Skeletal muscle satellite cell (primary cell): ENCODE measurements at regions not wholly inside any gene's neighbourhood (a gene's known extent, or its start where the extent isn't known, plus 50 kb on each side); places are given as distances from the start of the nearest gene placed in this dataset.
"Not testable (repeated sequence)": the region's sequence is repeated elsewhere in the genome, so short reads cannot be mapped to it uniquely, and the experiment has no call there.

ENCODE experiments used
- H3K27me3 ChIP-seq: 2 replicates; pipeline ENCODE4 v1.7.0; 2013; ENCODE audit warnings: low read length; ENCODE audit not compliant: control insufficient read depth, insufficient read depth
- H3K36me3 ChIP-seq: 2 replicates; pipeline ENCODE4 v1.7.0; 2013; ENCODE audit warnings: mild to moderate bottlenecking, control low read depth, low read length; ENCODE audit not compliant: insufficient read depth
- H3K4me1 ChIP-seq: 2 replicates; pipeline ENCODE4 v1.7.0; 2013; ENCODE audit warnings: low read length; ENCODE audit not compliant: control insufficient read depth, insufficient read depth
- H3K4me2 ChIP-seq: 2 replicates; pipeline ENCODE4 v1.7.0; 2013; ENCODE audit warnings: mild to moderate bottlenecking, low read length
- H3K4me3 ChIP-seq: 2 replicates; pipeline ENCODE4 v1.7.0; 2013; ENCODE audit warnings: low read length
- H3K9ac ChIP-seq: 2 replicates; pipeline ENCODE4 v1.7.0; 2013; ENCODE audit warnings: mild to moderate bottlenecking, low read depth, low read length, moderate library complexity
- H3K9me3 ChIP-seq: replicated peaks from 2 replicates; pipeline ENCODE4 v1.7.0; 2013; ENCODE audit warnings: mild to moderate bottlenecking, control low read depth, low read length

DNA sequence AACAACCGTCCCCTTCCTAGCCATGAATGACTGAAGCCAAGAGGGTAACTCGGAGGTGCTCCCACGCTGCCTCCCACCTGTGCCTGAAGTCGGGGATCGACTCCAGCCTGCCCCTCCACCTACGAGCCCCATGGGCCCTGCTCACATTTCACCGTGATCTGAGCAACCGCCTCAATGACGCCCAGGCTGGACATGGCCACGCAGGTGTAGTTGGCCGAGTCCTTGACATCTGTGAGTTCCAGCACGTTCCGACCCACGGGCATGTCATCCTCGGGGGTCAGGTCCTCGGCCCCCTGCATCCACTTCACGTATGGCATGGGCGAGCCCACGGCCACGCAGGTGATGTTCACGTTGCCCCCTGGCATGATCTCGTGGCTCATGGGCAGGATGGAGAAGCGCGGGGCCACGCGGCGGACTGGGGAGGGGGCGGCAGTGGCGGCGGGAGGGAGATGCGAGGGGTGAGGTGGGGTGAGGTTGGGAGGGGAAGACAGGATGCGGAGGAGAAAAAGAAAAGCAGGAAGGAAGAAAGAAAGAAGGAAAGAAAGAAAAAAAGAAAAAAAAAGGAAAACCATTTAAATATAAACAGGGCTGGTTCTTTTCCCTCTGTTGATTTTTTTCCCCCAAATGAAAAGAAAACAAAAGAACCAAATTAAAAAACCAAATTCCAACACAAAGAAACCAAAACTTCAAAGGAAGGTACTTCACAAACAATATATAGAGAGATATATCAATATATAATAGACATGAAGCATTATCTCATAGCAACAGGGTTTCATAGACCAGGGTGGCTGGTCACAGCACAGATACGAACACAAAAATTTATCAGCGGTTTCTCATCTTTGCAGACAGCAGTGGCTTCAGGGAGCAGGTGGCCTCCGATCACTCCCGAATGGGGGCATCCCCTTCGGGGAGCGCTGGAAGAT is 94.7 kb downstream of the PTPRS start:
- Histone ChIP-seq H3K27me3 (no peaks in the 10 kb centered on the region), H3K4me2 (no peak overlapping the region), H3K4me3 (no peak overlapping the region), H3K9me3 (no peaks in the 10 kb centered on the region), H3K9ac (no peak overlapping the region), H3K36me3 (peaks cover 5% of the 10 kb centered on the region), H3K4me1 (no peaks in the 10 kb centered on the region)

DNA sequence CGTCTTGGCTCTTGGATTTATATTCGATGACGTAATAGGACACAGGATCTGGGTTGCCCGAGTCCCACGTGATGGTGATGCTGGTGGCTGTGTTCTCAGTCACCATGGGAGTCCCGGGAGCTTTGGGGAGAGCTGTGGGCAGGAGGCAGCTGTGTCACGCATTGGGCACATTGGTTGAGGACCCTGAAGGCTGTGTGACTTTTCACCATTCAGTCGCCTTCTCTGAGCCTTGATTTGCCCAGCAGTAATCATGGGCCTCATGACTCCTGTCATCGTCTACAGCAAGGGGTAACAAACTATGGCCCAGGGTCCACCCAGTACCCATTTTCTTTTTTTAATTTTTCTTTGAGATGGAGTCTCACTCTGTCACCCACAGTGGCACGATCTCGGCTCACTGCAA is 96.3 kb downstream of the PTPRS start:
- H3K4me1 ChIP-seq, result no peaks in the 10 kb centered on the region
- H3K4me3 ChIP-seq, result no peak overlapping the region
- H3K9ac ChIP-seq, result no peak overlapping the region
- peaks cover 2% of the 10 kb centered on the region for H3K36me3 ChIP-seq
- H3K27me3 ChIP-seq, result no peaks in the 10 kb centered on the region
- no peaks in the 10 kb centered on the region for H3K9me3 ChIP-seq
- H3K4me2 ChIP-seq, result no peak overlapping the region

DNA sequence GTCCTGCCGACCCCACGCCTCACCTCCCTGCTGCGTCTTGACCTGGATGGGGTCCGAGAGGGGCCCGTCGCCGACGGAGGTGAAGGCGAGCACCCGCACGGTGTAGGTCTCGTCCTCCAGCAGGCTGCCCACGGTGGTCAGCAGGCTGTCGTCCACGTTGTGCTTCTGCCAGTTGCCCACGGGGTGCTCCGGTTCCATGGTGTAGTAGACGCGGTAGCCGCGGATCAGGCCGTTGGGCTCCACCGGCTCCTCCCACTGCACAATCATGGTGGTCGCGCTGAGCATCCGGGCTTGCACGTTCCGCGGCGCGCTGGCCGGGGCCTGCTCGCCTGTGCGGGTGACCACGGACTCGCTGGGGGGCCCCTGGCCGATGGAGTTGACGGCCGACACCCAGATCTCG is 96.7 kb downstream of the PTPRS start:
- Histone ChIP-seq H3K4me3 (no peak overlapping the region), H3K4me2 (no peak overlapping the region), H3K27me3 (no peaks in the 10 kb centered on the region), H3K9ac (no peak overlapping the region), H3K4me1 (no peaks in the 10 kb centered on the region), H3K36me3 (peaks cover 2% of the 10 kb centered on the region), H3K9me3 (no peaks in the 10 kb centered on the region)

DNA sequence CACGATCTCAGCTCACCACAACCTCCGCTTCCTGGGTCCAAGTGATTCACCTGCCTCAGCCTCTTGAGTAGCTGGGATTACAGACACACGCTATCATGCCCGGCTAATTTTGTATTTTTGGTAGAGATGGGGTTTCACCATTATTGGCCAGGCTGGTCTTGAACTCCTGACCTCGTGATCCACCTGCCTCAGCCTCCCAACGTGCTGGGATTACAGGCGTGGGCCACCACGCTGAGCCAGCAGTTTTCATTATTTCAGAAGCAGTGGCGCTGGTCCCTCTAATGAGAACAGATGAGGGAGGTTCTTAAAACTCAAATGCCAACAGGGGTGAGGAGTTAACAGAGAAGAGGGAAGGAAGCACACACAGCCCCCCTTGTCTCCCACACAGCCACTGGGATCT is 98.7 kb downstream of the PTPRS start:
- not testable (repeated sequence) for H3K4me2 ChIP-seq, H3K9ac ChIP-seq, H3K4me3 ChIP-seq, H3K4me1 ChIP-seq, H3K27me3 ChIP-seq, H3K36me3 ChIP-seq, H3K9me3 ChIP-seq

DNA sequence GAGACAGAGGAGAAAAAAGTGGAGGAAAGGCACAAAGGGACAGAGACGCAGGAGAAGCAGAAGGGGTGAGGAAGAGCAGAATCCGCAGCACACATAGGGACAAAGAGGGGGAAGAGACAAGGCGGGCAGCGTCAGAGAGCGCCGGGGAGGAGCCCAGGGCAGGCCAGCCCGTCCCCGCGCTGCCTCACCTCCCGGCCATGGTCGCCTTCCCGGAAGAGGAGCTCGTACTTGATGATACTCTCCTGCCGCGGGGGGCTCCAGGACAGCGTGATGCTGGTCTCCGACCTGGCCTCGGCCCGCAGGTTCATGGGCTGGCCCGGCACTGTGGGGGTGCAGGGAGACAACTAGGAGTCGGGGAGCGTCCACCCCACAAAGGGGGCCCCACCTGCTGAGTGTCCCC is 100.6 kb downstream of the PTPRS start:
- H3K4me1 ChIP-seq, result no peaks in the 10 kb centered on the region
- H3K4me3 ChIP-seq, result no peak overlapping the region
- no peaks in the 10 kb centered on the region for H3K9me3 ChIP-seq
- H3K27me3 ChIP-seq, result no peaks in the 10 kb centered on the region
- no peak overlapping the region for H3K4me2 ChIP-seq
- no peak overlapping the region for H3K9ac ChIP-seq
- H3K36me3 ChIP-seq, result no peaks in the 10 kb centered on the region

DNA sequence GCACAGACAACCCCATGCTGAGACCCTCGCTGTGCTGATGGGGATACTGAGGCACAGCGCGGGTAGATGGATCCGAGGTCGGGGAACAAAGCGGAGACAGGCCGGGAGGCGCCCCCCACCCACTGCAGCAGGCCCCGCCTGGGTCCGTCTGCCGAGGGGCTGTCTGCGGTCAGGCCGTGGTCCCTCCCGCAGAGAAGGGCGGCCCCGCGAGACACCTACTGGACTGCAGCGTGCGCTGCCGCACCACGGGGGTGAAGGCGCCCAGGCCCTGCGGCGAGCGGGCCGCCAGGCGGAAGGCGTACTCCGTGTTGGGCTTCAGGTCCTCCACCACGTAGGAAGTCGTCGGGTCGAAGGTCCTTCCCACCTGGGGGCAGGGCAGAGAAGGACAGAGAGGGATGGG is 101.9 kb downstream of the PTPRS start:
- Histone ChIP-seq H3K4me2 (no peak overlapping the region), H3K4me3 (no peak overlapping the region), H3K36me3 (no peaks in the 10 kb centered on the region), H3K4me1 (no peaks in the 10 kb centered on the region), H3K27me3 (no peaks in the 10 kb centered on the region), H3K9me3 (no peaks in the 10 kb centered on the region), H3K9ac (no peak overlapping the region)

DNA sequence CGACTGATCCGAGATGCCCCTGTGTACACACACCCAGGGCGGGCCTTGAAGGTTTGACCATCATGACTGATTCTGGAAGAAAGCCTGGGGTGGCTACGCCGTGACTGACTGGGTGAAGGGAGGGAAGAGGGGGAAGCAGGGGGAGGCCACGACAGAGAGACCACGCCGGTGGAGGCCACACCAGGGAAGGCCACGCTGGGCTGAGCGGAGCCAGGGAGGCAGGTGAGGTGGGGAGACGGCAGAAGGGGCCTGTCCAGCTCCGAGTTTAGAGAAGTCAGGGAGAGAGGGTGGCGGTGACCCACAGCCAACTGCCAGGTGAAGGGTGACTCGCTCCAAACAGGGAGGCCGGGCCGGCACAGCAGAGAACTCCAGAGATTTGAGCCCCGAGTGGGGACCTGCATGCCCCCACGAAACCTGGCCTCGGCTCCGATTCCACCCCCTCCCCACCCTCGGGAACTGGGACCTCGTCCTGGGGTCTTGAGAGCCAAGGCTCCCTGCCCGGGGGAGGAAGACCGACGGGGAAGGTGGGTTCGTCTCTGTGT is 102.6 kb downstream of the PTPRS start:
- H3K36me3 ChIP-seq, result no peaks in the 10 kb centered on the region
- H3K9ac ChIP-seq, result no peak overlapping the region
- H3K4me1 ChIP-seq, result no peaks in the 10 kb centered on the region
- H3K9me3 ChIP-seq, result no peaks in the 10 kb centered on the region
- H3K27me3 ChIP-seq, result no peaks in the 10 kb centered on the region
- H3K4me2 ChIP-seq, result no peak overlapping the region
- no peak overlapping the region for H3K4me3 ChIP-seq

DNA sequence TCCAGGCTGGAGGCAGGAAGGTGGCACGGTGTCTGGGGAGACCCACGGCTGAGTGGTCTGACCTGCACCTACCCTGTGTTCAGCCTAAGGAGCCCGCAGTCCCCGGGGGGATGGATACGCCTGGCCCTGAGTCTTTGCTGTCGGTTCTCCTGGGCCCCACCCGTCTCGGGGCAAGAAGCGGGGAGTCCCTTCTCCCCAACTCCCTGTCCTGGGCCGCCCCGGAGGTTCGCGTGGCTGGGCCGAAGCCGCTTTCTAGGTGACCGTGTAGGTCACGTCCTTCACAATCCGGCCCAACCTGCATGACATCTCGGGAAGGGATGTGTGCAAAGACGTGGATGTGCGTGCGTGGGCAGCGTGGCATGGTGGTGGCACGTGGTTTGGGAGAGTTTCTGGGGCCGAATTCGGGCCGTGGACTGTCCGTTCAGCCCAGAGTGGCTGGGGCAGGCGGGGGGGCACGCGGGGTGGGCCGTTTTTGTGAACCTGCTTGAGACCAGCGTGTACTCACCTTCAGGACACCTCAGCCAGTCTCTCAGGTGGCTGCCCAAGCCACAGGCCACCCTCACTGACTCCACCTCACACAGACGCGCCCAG is 103.3 kb downstream of the PTPRS start:
- no peaks in the 10 kb centered on the region for H3K36me3 ChIP-seq
- no peaks in the 10 kb centered on the region for H3K27me3 ChIP-seq
- no peak overlapping the region for H3K4me2 ChIP-seq
- H3K9me3 ChIP-seq, result no peaks in the 10 kb centered on the region
- no peak overlapping the region for H3K9ac ChIP-seq
- H3K4me3 ChIP-seq, result no peak overlapping the region
- no peaks in the 10 kb centered on the region for H3K4me1 ChIP-seq

DNA sequence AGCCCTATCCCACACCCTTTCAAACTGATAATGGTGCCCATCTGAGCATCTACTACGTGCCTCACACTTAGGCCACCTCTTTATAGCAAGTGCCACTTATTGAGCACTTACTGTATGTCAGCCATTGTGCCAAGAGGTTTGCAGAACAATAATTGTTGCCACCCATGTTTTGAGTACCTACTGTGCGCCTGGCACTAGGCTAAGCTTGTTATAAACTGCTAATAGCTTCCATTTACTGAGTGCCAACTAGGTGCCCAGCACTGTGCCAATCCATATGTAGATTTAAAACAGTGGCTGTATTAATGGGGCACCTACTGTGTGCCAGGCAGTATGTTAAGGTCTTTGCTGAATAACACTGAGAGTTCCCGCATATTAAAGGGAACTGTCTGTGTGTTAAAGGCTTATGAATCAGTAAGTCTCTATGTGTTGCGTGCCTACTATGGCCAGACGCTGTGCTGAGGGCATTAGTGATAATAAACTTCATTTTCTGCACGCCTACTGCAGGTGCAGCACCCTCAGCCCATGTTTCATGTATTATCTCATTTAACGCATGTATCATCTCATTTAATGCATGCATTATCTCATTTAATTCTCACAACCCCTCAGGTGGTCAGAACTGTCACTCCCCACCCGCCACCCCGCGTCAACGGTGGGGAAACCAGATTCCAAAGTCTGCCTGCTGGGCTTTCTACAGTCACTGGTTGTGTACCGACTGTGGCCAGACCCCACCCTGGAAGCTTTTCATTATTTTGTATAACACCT is 105.0 kb downstream of the PTPRS start:
- H3K4me3 ChIP-seq, result no peak overlapping the region
- no peaks in the 10 kb centered on the region for H3K4me1 ChIP-seq
- H3K27me3 ChIP-seq, result no peaks in the 10 kb centered on the region
- no peaks in the 10 kb centered on the region for H3K9me3 ChIP-seq
- no peak overlapping the region for H3K4me2 ChIP-seq
- no peak overlapping the region for H3K9ac ChIP-seq
- H3K36me3 ChIP-seq, result no peaks in the 10 kb centered on the region

DNA sequence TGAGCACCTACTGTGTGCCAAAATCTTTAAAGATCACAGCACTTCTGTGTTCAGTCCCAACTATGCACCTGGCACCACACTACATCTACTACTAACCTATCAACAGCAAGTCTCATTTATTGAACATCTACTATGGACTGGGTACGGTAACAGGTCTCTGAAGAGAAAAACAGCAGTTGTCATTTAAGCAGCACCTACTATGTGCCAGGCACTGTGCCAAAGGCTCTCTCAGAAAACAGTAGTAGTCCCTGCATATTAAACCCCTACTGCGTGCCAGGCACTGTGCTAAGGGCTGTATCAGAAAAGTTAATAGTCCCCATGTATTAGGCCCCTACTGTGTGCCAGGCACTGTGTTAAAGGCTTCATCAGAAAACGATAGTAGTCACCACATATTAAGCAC is 106.2 kb downstream of the PTPRS start:
- no peak overlapping the region for H3K4me2 ChIP-seq
- H3K4me1 ChIP-seq, result no peaks in the 10 kb centered on the region
- no peaks in the 10 kb centered on the region for H3K9me3 ChIP-seq
- no peaks in the 10 kb centered on the region for H3K27me3 ChIP-seq
- no peak overlapping the region for H3K4me3 ChIP-seq
- no peaks in the 10 kb centered on the region for H3K36me3 ChIP-seq
- H3K9ac ChIP-seq, result no peak overlapping the region

DNA sequence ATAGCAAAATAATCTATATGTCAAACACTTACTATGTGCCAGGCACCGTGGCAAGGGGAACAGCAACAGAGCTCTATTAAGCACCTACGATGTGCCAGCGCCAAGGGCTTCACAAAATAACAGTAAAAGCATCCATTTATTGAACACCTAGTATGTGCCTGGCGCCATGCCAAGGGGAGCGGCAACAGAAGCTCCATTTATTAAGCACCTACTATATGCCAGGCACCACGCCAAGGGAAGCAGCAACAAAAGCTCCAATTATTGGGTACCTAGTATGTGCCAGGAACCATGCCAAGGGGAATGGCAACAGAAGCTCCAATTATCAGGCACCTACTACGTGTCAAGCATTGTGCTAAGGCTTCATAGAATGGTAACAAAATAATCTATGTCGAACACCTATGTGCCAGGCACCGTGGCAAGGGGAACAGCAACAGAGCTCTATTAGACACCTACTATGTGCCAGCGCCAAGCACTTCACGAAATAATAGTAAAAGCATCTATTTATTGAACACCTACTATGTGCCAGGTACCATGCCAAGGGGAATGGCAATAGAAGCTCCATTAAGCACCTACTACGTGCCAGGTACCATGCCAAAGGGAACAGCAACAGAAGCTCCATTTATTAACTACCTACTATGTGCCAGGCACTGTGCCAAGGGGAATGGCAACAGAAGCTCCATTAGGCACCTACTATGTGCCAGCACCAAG is 107.7 kb downstream of the PTPRS start:
- Histone ChIP-seq H3K9ac (no peak overlapping the region), H3K4me2 (no peak overlapping the region), H3K36me3 (no peaks in the 10 kb centered on the region), H3K27me3 (no peaks in the 10 kb centered on the region), H3K4me3 (no peak overlapping the region), H3K9me3 (no peaks in the 10 kb centered on the region), H3K4me1 (no peaks in the 10 kb centered on the region)
